Epithelial cell of proximal tubule (primary cell): ENCODE measurements at regions not wholly inside any gene's neighbourhood (a gene's known extent, or its start where the extent isn't known, plus 50 kb on each side); places are given as distances from the start of the nearest gene placed in this dataset.
A peak's percentile ranks its signal among the peaks of the same experiment; 100 is the strongest.

ENCODE experiments used
- DNase-seq: peaks from one replicate; pipeline ENCODE4 v3.0.0-alpha.2; 2011; ENCODE audit warnings: low read depth
- H3K4me3 ChIP-seq: 2 replicates; pipeline ENCODE4 v1.5.1; 2011; ENCODE audit warnings: low read depth, mild to moderate bottlenecking, low read length
- TF ChIP-seq, protein P1 (sequence below): conservative IDR thresholded peaks from 2 replicates; pipeline ENCODE4 v1.5.1; 2012; ENCODE audit warnings: low read depth, mild to moderate bottlenecking, low read length

DNA sequence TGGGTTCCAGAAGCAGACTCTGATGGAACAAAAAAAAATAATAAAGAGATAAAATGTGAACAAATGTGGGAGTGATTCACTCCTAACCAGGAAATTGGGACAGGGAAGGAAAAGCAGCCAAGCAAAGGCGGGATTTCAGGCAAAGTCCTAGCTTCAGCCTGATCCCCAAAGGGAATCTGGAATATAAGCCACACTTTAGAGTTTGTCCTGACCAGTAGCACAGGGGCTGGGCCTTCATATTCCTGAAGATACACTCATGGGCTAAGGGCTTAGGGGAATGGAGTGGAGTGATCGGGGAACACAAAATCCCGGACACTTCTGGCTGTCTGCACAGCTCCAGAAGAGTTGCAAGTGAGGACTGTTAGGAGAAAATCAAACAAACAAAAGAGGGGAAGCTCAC is 135.0 kb upstream of the COL8A1 start:
- no peak overlapping the region for H3K4me3 ChIP-seq
- no peak for DNase-seq
- TF ChIP-seq, protein P1, sequence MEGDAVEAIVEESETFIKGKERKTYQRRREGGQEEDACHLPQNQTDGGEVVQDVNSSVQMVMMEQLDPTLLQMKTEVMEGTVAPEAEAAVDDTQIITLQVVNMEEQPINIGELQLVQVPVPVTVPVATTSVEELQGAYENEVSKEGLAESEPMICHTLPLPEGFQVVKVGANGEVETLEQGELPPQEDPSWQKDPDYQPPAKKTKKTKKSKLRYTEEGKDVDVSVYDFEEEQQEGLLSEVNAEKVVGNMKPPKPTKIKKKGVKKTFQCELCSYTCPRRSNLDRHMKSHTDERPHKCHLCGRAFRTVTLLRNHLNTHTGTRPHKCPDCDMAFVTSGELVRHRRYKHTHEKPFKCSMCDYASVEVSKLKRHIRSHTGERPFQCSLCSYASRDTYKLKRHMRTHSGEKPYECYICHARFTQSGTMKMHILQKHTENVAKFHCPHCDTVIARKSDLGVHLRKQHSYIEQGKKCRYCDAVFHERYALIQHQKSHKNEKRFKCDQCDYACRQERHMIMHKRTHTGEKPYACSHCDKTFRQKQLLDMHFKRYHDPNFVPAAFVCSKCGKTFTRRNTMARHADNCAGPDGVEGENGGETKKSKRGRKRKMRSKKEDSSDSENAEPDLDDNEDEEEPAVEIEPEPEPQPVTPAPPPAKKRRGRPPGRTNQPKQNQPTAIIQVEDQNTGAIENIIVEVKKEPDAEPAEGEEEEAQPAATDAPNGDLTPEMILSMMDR = no peak

DNA sequence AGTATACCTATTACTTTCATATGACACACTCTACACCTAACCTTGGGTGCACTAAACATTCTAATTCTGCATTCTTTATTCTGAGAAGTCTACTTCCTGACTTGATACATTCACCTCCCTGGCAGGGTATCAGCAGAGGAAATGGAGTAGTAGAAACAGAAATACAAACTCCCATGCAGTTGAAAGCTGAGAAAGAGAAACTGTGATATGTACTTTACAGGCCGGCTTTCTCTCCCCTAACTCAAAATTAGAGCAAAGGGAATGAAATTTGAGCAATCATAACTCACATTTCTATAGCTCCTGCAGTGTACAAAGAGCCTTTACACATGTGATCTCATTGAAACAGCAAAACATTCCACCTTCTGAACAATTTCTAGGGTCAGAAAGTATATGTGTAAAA is 135.5 kb upstream of the COL8A1 start:
- DNase-seq = no peak

DNA sequence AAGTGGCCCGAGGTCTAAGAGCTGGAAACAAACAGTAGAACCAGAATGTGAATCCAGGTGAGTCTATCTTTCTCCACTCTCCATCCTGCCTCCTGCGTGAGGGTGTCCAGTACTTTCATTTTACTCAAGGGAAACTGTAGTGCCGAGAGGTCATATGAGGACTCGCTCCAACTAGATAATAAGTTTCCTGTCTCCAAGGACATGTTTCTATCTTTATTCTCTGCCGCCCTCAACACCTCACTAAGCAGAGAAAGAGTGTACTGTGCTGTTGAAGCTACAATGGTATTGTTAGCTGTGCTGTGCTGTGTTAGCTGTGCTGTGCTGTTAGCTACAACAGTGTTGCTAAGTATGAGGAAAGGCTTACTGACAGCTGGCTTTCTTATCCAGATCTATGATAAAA is 137.9 kb upstream of the COL8A1 start:
- TF ChIP-seq, protein P1 = no peak
- no peak overlapping the region for H3K4me3 ChIP-seq
- no peak for DNase-seq

More for the DNA sequence above, 135.5 kb upstream of the COL8A1 start:
- no peak overlapping the region for H3K4me3 ChIP-seq
- TF ChIP-seq, protein P1 = no peak

DNA sequence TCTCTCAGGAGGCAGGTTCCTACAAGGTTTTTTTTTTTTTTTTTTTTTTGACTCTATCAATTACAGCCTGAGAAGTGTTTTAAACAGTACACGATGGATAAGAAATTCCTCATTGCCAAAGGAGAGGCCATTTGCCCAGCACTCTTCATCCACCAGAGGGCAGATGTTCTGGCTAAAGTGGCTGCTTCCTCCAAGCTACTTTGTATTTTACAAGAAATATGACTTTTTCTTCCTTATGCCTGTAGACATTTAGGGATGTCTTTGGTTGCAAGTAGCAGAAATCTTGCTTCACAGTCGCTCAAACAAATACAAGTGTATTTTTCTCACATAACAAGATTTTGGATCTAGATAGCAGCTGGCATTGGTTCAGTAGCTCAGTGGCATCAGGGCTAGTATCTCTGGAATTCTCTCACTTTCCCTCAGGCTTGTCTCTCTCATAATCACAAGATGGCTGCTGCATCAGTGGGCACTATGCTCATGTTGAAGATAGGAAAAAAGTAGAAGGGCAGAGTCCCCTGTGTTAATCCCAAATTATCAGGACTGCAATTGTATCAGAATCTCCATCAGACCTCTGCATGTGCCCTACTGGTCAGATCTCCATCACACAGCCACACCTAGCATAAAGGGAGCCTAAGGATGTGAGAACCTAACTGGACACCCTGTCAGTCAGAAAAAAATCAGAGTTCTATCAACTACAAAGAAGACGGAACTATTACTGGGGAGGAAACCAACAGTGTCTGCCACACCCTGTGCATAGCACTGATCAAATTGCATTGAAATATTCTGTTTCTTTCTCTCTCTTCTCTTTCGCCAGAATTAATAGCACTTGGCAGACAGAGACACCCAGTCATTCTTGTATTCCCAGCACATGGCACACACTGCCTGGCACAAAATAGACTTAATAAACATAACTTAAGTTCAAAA is 138.9 kb upstream of the COL8A1 start:
- no peak overlapping the region for H3K4me3 ChIP-seq
- TF ChIP-seq, protein P1 = peak; percentile 92
- no peak for DNase-seq

DNA sequence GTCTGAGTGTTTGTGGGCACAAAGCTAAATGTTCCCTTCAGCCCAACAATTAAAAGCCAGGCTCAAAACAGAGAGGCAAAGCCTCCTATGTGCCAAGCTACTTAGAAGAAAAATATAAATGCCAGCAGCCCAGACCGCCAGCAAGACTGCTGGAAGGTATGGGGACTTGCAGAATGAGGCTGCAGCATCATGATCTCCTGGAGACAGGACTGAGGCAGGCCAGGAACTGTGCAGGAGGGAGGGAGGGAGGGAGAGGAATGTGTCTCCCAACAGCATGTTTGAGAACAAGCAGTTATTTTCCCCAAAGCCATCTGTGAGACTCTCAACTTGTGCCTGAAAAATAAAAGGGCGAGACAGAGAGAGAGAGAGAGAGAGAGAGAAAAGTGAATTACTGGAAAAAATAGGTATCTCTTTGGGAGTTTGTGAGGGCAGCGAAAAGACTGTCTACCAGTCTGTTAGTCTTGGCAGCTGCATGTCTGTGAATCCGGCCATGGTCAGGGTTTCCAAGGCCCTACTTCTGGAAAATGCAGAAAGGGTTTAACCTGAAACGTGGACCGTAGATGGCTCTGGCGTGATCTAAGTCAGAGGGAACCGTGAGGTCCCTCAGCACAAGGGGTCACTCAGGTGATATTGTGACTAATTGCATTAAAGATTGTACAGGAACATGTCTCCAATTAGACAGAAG is 139.7 kb upstream of the COL8A1 start:
- DNase-seq = no peak
- TF ChIP-seq, protein P1 = no peak
- H3K4me3 ChIP-seq = no peak overlapping the region

DNA sequence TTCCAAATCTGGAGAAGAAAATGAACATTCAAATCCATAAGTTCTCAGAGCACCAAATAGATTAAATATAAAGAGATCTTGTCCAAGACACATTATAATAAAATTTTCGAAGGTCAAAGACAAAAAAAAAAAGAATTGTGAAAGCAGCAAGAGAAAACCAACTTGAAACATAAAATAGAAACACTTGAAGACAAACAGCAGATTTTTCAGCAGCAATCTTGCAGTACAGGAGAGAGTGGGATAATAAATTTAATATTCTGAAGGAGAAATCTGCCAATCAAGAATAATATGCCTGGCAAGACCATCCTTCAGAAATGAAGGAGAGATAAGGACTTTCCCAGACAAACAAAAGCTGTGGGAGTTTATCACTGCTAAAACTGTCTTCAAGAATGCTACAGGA is 150.5 kb upstream of the COL8A1 start:
- DNase-seq = no peak
- TF ChIP-seq, protein P1 = no peak
- H3K4me3 ChIP-seq = no peak overlapping the region
